Neural cell (in vitro differentiated cells): ENCODE measurements at regions not wholly inside any gene's neighbourhood (a gene's known extent, or its start where the extent isn't known, plus 50 kb on each side); places are given as distances from the start of the nearest gene placed in this dataset.

ENCODE experiments used
- H2AFZ ChIP-seq: fragments of 200-600, 300-800 bp; sonication (generic), shearing (Covaris generic); 2 replicates; pipeline ENCODE4 v1.6.0; 2014; ENCODE audit warnings: low read depth, mild to moderate bottlenecking, antibody characterized with exemption, low read length, moderate library complexity
- H3F3A ChIP-seq: fragments of 200-600 bp; shearing (Covaris generic); 2 replicates; pipeline ENCODE4 v1.6.1; 2016; ENCODE audit warnings: mild to moderate bottlenecking, moderate library complexity, mixed read lengths, antibody characterized with exemption, low read length; ENCODE audit not compliant: insufficient read depth, poor library complexity, severe bottlenecking
- H3K27ac ChIP-seq: fragments of 200-600, 300-800 bp; sonication (generic), shearing (Covaris generic); 2 replicates; pipeline ENCODE4 v1.5.1; 2014; ENCODE audit warnings: mild to moderate bottlenecking, low read length, moderate library complexity
- H3K27me3 ChIP-seq: fragments of 300-800, 200-600 bp; sonication (generic), shearing (Covaris generic); 2 replicates; pipeline ENCODE4 v1.6.0; 2014; ENCODE audit warnings: mild to moderate bottlenecking, low read depth, low read length, moderate library complexity; ENCODE audit not compliant: insufficient read depth
- H3K36me3 ChIP-seq: fragments of 300-800, 200-600 bp; sonication (generic), shearing (Covaris generic); 2 replicates; pipeline ENCODE4 v1.5.1; 2014; ENCODE audit warnings: mild to moderate bottlenecking, antibody characterized with exemption, low read length, moderate library complexity; ENCODE audit not compliant: insufficient read depth
- H3K4me2 ChIP-seq: fragments of 300-800, 200-600 bp; sonication (generic), shearing (Covaris generic); 2 replicates; pipeline ENCODE4 v1.6.0; 2014; ENCODE audit warnings: mild to moderate bottlenecking, low read length
- H3K4me3 ChIP-seq: fragments of 300-800, 200-600 bp; sonication (generic), shearing (Covaris generic); 2 replicates; pipeline ENCODE4 v1.5.1; 2014; ENCODE audit warnings: mild to moderate bottlenecking, low read length, moderate library complexity
- H3K79me2 ChIP-seq: fragments of 200-600 bp; shearing (Covaris generic); replicated peaks from 2 replicates; pipeline ENCODE4 v1.6.0; 2014; ENCODE audit warnings: mild to moderate bottlenecking, low read length, moderate library complexity; ENCODE audit not compliant: insufficient read depth
- H3K9ac ChIP-seq: fragments of 300-800, 200-600 bp; sonication (generic), shearing (Covaris generic); 2 replicates; pipeline ENCODE4 v1.6.1; 2016; ENCODE audit warnings: mild to moderate bottlenecking, low read length, mixed read lengths
- H3K9me2 ChIP-seq: fragments of 200-600 bp; shearing (Covaris generic); 2 replicates; pipeline ENCODE4 v1.6.1; 2016; ENCODE audit warnings: mild to moderate bottlenecking, low read length, mixed read lengths; ENCODE audit not compliant: insufficient read depth
- H3K9me3 ChIP-seq: fragments of 200-600, 300-800 bp; sonication (generic), shearing (Covaris generic); 2 replicates; pipeline ENCODE4 v1.6.1; 2016; ENCODE audit warnings: mild to moderate bottlenecking, mixed run types, low read length, moderate library complexity, mixed read lengths
- H4K20me1 ChIP-seq: fragments of 200-600 bp; shearing (Covaris generic); 2 replicates; pipeline ENCODE4 v1.6.1; 2016; ENCODE audit warnings: mild to moderate bottlenecking, mixed run types; ENCODE audit not compliant: insufficient read depth
- EP300 ChIP-seq: fragments of 450-650 bp; conservative IDR thresholded peaks from 2 replicates; pipeline ENCODE4 v1.6.1; 2014; ENCODE audit warnings: antibody characterized with exemption, mild to moderate bottlenecking, moderate library complexity; ENCODE audit not compliant: poor library complexity, severe bottlenecking
- EZH2 ChIP-seq: fragments of 200-600, 300-800 bp; shearing (Covaris generic), sonication (generic); IDR thresholded peaks from 2 replicates; pipeline ENCODE4 v1.6.1; 2014; ENCODE audit warnings: antibody characterized with exemption, low read length, borderline replicate concordance, mild to moderate bottlenecking; ENCODE audit not compliant: insufficient read depth, poor library complexity, severe bottlenecking
- MXI1 ChIP-seq: fragments of 450-650 bp; conservative IDR thresholded peaks from 2 replicates; pipeline ENCODE4 v1.6.1; 2014; ENCODE audit warnings: antibody characterized with exemption, mild to moderate bottlenecking; ENCODE audit not compliant: poor library complexity, severe bottlenecking
- POLR2AphosphoS5 ChIP-seq: IDR thresholded peaks from 2 replicates; pipeline ENCODE4 v1.6.1; 2012
- RAD21 ChIP-seq: fragments of 450-650 bp; conservative IDR thresholded peaks from 2 replicates; pipeline ENCODE4 v1.6.1; 2014; ENCODE audit warnings: antibody characterized with exemption, mild to moderate bottlenecking, moderate library complexity
- SMC3 ChIP-seq: fragments of 450-650 bp; conservative IDR thresholded peaks from 2 replicates; pipeline ENCODE4 v1.6.1; 2014; ENCODE audit warnings: antibody characterized with exemption, mild to moderate bottlenecking, moderate library complexity; ENCODE audit not compliant: poor library complexity
- TAF1 ChIP-seq: IDR thresholded peaks from 2 replicates; pipeline ENCODE4 v1.6.1; 2012; ENCODE audit warnings: low read depth
- TF ChIP-seq, protein P1 (sequence below): fragments of 450-650 bp; IDR thresholded peaks from 2 replicates; pipeline ENCODE4 v1.5.1; 2014; ENCODE audit warnings: antibody characterized with exemption, mild to moderate bottlenecking, moderate library complexity; ENCODE audit not compliant: poor library complexity, severe bottlenecking
- TF ChIP-seq, protein P2 (sequence below): IDR thresholded peaks from 2 replicates; pipeline ENCODE4 v1.6.1; 2012; ENCODE audit warnings: borderline replicate concordance

DNA sequence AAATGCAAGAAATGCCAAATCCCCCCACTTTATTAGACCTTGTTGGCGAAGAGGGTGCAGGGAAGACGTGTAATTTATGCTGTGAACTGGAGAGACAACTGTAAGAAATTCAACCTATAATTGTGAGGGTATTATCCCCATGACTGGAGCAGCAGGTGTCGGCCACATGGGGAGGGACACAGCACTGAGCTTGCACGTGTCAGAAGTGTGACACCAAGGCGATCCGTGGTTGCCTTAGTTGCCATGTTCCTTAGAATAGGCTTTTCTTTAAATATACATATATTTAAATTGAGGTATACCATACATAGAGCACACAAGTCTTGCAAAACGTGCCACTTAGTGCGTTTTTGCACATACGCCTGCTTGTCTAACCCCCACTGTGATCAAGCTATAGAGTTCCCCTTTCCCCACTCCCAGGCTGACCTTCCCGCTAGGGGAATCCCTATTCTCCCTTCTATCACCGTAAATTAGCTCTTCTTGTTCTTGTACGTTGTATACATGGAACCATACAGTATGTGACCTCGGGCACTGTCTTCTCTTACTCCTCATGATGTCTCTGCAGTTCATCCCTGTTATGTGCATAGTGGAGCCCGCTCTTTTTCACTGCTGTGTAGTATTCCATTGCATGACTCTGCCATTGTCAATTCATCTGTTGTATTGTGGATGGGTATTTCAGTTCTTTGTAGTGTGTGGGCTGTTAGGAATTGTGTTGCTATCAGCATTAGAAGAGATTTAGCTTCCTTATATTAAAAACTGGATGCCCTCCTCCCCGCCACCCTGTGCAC, 81.6 kb upstream of the PMEPA1 start:
- Histone ChIP-seq H3F3A (no peaks in the 10 kb centered on the region), H3K9me3 (no peaks in the 10 kb centered on the region), H3K36me3 (no peaks in the 10 kb centered on the region), H3K4me3 (no peak overlapping the region), H3K27me3 (no peaks in the 10 kb centered on the region), H3K4me2 (no peak overlapping the region), H3K9ac (no peak overlapping the region), H3K9me2 (no peaks in the 10 kb centered on the region), H2AFZ (no peak overlapping the region), H3K27ac (no peak overlapping the region), H3K79me2 (no peaks in the 10 kb centered on the region), H4K20me1 (no peaks in the 10 kb centered on the region)
- TF ChIP-seq, protein P1, sequence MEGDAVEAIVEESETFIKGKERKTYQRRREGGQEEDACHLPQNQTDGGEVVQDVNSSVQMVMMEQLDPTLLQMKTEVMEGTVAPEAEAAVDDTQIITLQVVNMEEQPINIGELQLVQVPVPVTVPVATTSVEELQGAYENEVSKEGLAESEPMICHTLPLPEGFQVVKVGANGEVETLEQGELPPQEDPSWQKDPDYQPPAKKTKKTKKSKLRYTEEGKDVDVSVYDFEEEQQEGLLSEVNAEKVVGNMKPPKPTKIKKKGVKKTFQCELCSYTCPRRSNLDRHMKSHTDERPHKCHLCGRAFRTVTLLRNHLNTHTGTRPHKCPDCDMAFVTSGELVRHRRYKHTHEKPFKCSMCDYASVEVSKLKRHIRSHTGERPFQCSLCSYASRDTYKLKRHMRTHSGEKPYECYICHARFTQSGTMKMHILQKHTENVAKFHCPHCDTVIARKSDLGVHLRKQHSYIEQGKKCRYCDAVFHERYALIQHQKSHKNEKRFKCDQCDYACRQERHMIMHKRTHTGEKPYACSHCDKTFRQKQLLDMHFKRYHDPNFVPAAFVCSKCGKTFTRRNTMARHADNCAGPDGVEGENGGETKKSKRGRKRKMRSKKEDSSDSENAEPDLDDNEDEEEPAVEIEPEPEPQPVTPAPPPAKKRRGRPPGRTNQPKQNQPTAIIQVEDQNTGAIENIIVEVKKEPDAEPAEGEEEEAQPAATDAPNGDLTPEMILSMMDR = no peak
- TF ChIP-seq RAD21 (no peak), EZH2 (no peak), SMC3 (no peak), MXI1 (no peak), EP300 (no peak), TAF1 (no peak), POLR2AphosphoS5 (no peak)
- TF ChIP-seq, protein P2, sequence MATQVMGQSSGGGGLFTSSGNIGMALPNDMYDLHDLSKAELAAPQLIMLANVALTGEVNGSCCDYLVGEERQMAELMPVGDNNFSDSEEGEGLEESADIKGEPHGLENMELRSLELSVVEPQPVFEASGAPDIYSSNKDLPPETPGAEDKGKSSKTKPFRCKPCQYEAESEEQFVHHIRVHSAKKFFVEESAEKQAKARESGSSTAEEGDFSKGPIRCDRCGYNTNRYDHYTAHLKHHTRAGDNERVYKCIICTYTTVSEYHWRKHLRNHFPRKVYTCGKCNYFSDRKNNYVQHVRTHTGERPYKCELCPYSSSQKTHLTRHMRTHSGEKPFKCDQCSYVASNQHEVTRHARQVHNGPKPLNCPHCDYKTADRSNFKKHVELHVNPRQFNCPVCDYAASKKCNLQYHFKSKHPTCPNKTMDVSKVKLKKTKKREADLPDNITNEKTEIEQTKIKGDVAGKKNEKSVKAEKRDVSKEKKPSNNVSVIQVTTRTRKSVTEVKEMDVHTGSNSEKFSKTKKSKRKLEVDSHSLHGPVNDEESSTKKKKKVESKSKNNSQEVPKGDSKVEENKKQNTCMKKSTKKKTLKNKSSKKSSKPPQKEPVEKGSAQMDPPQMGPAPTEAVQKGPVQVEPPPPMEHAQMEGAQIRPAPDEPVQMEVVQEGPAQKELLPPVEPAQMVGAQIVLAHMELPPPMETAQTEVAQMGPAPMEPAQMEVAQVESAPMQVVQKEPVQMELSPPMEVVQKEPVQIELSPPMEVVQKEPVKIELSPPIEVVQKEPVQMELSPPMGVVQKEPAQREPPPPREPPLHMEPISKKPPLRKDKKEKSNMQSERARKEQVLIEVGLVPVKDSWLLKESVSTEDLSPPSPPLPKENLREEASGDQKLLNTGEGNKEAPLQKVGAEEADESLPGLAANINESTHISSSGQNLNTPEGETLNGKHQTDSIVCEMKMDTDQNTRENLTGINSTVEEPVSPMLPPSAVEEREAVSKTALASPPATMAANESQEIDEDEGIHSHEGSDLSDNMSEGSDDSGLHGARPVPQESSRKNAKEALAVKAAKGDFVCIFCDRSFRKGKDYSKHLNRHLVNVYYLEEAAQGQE = no peak

DNA sequence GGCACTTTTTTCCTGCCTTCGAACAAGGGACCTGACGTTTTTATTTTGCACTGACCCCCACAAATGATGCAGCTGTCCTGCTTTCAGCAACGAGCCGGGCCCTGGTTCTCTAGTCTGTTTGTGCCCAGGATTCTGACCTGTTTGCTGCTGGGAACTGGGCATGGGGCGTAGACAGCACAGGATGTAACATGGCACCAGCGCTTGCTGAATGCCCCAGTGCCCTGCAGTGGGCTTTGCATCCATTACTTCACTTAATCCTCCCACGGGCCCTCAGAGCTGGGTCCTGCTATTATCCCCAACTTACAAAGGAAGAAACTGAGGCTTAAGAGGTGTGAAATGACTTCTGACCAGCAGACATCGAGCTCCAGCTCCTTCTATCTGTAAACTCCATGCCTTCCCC, 80.4 kb upstream of the PMEPA1 start:
- H3K4me3 ChIP-seq = no peak overlapping the region
- H3K9me2 ChIP-seq = no peaks in the 10 kb centered on the region
- no peak overlapping the region for H2AFZ ChIP-seq
- H3K9ac ChIP-seq = no peak overlapping the region
- no peaks in the 10 kb centered on the region for H3F3A ChIP-seq
- no peaks in the 10 kb centered on the region for H4K20me1 ChIP-seq
- H3K79me2 ChIP-seq = no peaks in the 10 kb centered on the region
- no peaks in the 10 kb centered on the region for H3K36me3 ChIP-seq
- no peaks in the 10 kb centered on the region for H3K9me3 ChIP-seq
- no peak overlapping the region for H3K4me2 ChIP-seq
- TF ChIP-seq, protein P1 = no peak
- TF ChIP-seq EP300 = no peak
- TF ChIP-seq SMC3 = no peak
- no peak for TF ChIP-seq TAF1
- TF ChIP-seq POLR2AphosphoS5 = no peak
- no peak for TF ChIP-seq RAD21
- no peak for TF ChIP-seq EZH2
- TF ChIP-seq MXI1 = no peak
- TF ChIP-seq, protein P2 = no peak
- no peak overlapping the region for H3K27ac ChIP-seq
- no peaks in the 10 kb centered on the region for H3K27me3 ChIP-seq
